ENCODE measurements at regions not wholly inside any gene's neighbourhood (a gene's known extent, or its start where the extent isn't known, plus 50 kb on each side); places are given as distances from the start of the nearest gene placed in this dataset.

DNA sequence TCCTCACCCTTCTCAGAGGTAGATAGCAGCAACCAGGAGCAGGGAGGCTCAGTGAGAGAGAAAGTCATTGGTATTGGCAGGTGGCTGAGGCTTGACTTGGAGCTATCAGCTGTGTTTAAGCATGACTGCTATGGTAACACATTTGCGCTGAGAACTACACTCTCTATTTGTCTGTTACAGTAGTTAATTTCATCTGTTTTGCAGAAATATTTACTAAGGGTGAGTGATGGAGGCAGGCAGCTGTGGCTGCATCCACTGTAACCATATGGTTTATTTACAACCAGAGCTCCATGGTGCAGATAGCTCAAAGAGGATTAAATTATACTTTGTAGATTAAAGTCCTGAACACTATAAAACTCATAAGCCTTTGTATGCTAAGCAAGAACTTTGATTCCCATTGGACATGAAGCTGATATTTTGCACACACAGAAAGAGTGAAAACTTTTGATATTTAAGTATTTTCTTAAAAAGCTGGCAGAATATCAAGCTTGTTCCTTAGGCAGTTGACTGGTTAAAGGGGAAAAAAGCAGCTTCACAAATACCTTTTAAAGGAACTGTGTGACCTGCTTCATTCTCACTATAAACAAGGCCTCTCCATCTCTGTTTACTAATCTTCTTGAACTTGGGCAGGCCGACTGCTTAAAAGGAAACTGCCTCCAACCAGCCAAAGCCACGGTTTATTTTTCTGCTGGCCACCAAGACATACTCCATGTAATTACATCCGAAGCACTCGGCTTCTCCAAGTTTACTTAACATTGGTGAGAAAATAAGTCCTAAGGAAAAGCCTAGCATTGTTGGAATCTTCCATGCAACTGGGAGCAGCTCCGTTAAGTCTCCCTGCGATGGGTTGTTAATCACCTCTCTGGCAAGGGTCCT is 299.8 kb upstream of the ZFHX3 start:
- no peak overlapping the region for H3K56ac ChIP-seq (ENCODE audit: extremely low read depth, insufficient read depth, low read length)
- H3K4me2 ChIP-seq (ENCODE audit: low read depth, low read length): no peak overlapping the region
- no peak overlapping the region for H3K23ac ChIP-seq (ENCODE audit: low read depth, low read length)
- dilution Hi-C loops (cut with HindIII; ENCODE audit: low sequenced_read_pairs, unreplicated experiment): no loop called here
- no peaks in the 10 kb centered on the region for H3K79me1 ChIP-seq (ENCODE audit: low read depth in 1 of 2, low read length in 2 of 2)
- ChIA-PET POLR2A (ENCODE audit: unreplicated experiment) (no interaction called here), CTCF (no interaction called here)
- no peak overlapping the region for H2BK5ac ChIP-seq (ENCODE audit: low read depth, low read length, poor library complexity, severe bottlenecking)
- H3K14ac ChIP-seq (replicated peaks; ENCODE audit: low read depth, low read length): no peak overlapping the region
- no peak overlapping the region for H3K9ac ChIP-seq (ENCODE audit: low read depth, low read length)
- no peak overlapping the region for H3K4me3 ChIP-seq (ENCODE audit: insufficient read depth, low read depth, low read length)
- no peaks in the 10 kb centered on the region for H4K20me1 ChIP-seq (ENCODE audit: insufficient read depth, low read length)
- no peaks in the 10 kb centered on the region for H3K9me1 ChIP-seq (ENCODE audit: insufficient read depth, low read length)
- no peak overlapping the region for H3K4ac ChIP-seq (ENCODE audit: low read depth, low read length)
- DNase-seq (no peak), ATAC-seq (ENCODE audit: low read depth) (no peak)
- no peak overlapping the region for H2BK15ac ChIP-seq (ENCODE audit: low read depth, low read length)
- H4K5ac ChIP-seq (ENCODE audit: low read depth, low read length): no peak overlapping the region
- H3K4me1 ChIP-seq (ENCODE audit: control insufficient read depth, insufficient read depth, low read length): no peaks in the 10 kb centered on the region
- TF ChIP-seq MAZ (IDR thresholded peaks at IDR 0.05; ENCODE audit: borderline replicate concordance, low read depth, low read length) (no peak), CHD1 (IDR thresholded peaks at IDR 0.05; ENCODE audit: low read depth, low read length) (no peak), CEBPB (IDR thresholded peaks at IDR 0.05; ENCODE audit: low read depth, low read length) (no peak)
- no peak overlapping the region for H2AFZ ChIP-seq (replicated peaks; ENCODE audit: low read length, poor library complexity)
- H3K27me3 ChIP-seq (ENCODE audit: control insufficient read depth, insufficient read depth, low read length): peaks cover under 1% of the 10 kb centered on the region; the same call in 1 of the 2 replicates
- H3K9me3 ChIP-seq (ENCODE audit: control insufficient read depth, insufficient read depth, low read length): no peaks in the 10 kb centered on the region
- no TSS peak for BruUV-seq (replicated peaks)
- 27% methylated on average over 2 of the region's 7 CpGs; no CpG with 5 or more reads in 1 of the 2 experiments for WGBS, 2 experiments (ENCODE audit: extremely low coverage in 2 of 2, insufficient read length in 1 of 2)
- H2BK20ac ChIP-seq (ENCODE audit: low read depth, low read length): no peak overlapping the region
- no peak overlapping the region for H4K91ac ChIP-seq (ENCODE audit: insufficient read depth, low read depth, low read length)
- H3K18ac ChIP-seq (ENCODE audit: low read depth, low read length): no peak overlapping the region
- intact Hi-C loops (cut with micrococcal nuclease): no loop called here
- H2BK120ac ChIP-seq (ENCODE audit: low read depth, low read length): no peak overlapping the region
- H3K27ac ChIP-seq (ENCODE audit: insufficient read depth, low read length): no peak overlapping the region
- no peak overlapping the region for H2AK5ac ChIP-seq (ENCODE audit: low read depth, low read length)
- no peak overlapping the region for H4K8ac ChIP-seq (ENCODE audit: low read depth in 2 of 2, low read length in 2 of 2)
- H3K36me3 ChIP-seq (ENCODE audit: control insufficient read depth, insufficient read depth, low read length): no peaks in the 10 kb centered on the region
- in situ Hi-C loops (cut with MboI; ENCODE audit: low sequenced_read_pairs): no loop called here
- H2AK9ac ChIP-seq (replicated peaks; ENCODE audit: low read depth, low read length, poor library complexity): no peak overlapping the region
